Gastroesophageal sphincter (tissue), 4 donors: ENCODE measurements at regions not wholly inside any gene's neighbourhood (a gene's known extent, or its start where the extent isn't known, plus 50 kb on each side); places are given as distances from the start of the nearest gene placed in this dataset.

ENCODE experiments used
- ATAC-seq: fragments of 150-250 bp; one replicate; pipeline ENCODE4 v1.9.1; 2016; ENCODE audit warnings: mild to moderate bottlenecking, moderate library complexity
- H3K27ac ChIP-seq, 4 donors: fragments of 200-600 bp; sonication (generic) in 3 of 4; 1 replicate in 3 of 4; 2 replicates in 1 of 4; pipeline ENCODE4 v1.5.1; 2016 to 2019
- H3K27me3 ChIP-seq: fragments of 200-600 bp; sonication (generic); one replicate; pipeline ENCODE4 v1.5.1; 2019
- H3K36me3 ChIP-seq, 2 donors: fragments of 200-600 bp; sonication (generic); one replicate each; pipeline ENCODE4 v1.5.1; 2019; ENCODE audit warnings: control low read depth in 1 of 2
- H3K4me1 ChIP-seq, 3 donors: fragments of 200-600 bp; sonication (generic); 1 replicate in 2 of 3; 2 replicates in 1 of 3; pipeline ENCODE4 v1.5.1; 2016 to 2019; ENCODE audit warnings: control low read depth in 2 of 3
- H3K4me3 ChIP-seq, 2 donors: fragments of 200-600 bp; sonication (generic); one replicate each; pipeline ENCODE4 v1.5.1; 2019; ENCODE audit warnings: mild to moderate bottlenecking in 1 of 2, moderate library complexity in 1 of 2
- H3K9me3 ChIP-seq, 3 donors: fragments of 200-600 bp; sonication (generic); one replicate each; pipeline ENCODE4 v1.5.1; 2017 to 2019; ENCODE audit warnings: control low read depth in 2 of 3
- EP300 ChIP-seq: sonication (generic); formaldehyde crosslinking; IDR thresholded peaks from one replicate; pipeline ENCODE4 v1.6.1; 2017; ENCODE audit warnings: antibody characterized with exemption, mild to moderate bottlenecking
- POLR2A ChIP-seq, 2 donors: fragments of 450-650 bp; IDR thresholded peaks; one replicate each; pipeline ENCODE4 v1.6.1; 2017; ENCODE audit warnings: antibody characterized with exemption in 2 of 2, mild to moderate bottlenecking in 2 of 2, moderate library complexity in 1 of 2
- POLR2AphosphoS5 ChIP-seq: sonication (generic); formaldehyde crosslinking; IDR thresholded peaks from one replicate; pipeline ENCODE4 v1.6.1; 2017; ENCODE audit warnings: antibody characterized with exemption
- WGBS, 2 donors: methylation state at CpG; one replicate each; pipeline ENCODE4 v1.1.5; 2018; ENCODE audit warnings: low coverage in 1 of 2; 5-methylcytosine and 5-hydroxymethylcytosine counted together
- TF ChIP-seq, protein P1 (sequence below), 4 experiments: fragments of 200-600 bp in 2 of 4; fragments of 450-650 bp in 2 of 4; sonication (generic) in 1 of 4; IDR thresholded peaks; one replicate each; pipeline ENCODE4 v1.5.1; 2017 to 2019; ENCODE audit warnings: antibody characterized with exemption in 4 of 4, mild to moderate bottlenecking in 2 of 4, moderate library complexity in 2 of 4

- no peak for ATAC-seq
- TF ChIP-seq EP300, result no peak
- no peak for TF ChIP-seq POLR2AphosphoS5
- TF ChIP-seq, protein P1, sequence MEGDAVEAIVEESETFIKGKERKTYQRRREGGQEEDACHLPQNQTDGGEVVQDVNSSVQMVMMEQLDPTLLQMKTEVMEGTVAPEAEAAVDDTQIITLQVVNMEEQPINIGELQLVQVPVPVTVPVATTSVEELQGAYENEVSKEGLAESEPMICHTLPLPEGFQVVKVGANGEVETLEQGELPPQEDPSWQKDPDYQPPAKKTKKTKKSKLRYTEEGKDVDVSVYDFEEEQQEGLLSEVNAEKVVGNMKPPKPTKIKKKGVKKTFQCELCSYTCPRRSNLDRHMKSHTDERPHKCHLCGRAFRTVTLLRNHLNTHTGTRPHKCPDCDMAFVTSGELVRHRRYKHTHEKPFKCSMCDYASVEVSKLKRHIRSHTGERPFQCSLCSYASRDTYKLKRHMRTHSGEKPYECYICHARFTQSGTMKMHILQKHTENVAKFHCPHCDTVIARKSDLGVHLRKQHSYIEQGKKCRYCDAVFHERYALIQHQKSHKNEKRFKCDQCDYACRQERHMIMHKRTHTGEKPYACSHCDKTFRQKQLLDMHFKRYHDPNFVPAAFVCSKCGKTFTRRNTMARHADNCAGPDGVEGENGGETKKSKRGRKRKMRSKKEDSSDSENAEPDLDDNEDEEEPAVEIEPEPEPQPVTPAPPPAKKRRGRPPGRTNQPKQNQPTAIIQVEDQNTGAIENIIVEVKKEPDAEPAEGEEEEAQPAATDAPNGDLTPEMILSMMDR (IDR thresholded peaks at IDR 0.05), result no peak
- 86 to 87% methylated on average over 2 of the region's 2 CpGs for WGBS, 2 donors
- no peak overlapping the region for H3K27ac ChIP-seq
- H3K9me3 ChIP-seq, result no peaks in the 10 kb centered on the region
- no peak overlapping the region for H3K4me3 ChIP-seq
- H3K27me3 ChIP-seq, result no peaks in the 10 kb centered on the region
- H3K36me3 ChIP-seq, result no peaks in the 10 kb centered on the region
- H3K4me1 ChIP-seq, result peaks cover 4 to 49% (median 7%) of the 10 kb centered on the region in 3 donors
Measured at GRCh38 chr4:41409594-41409895, 128.4 kb upstream of the LIMCH1 start.

GRCh38 chr4:41410049-41410448 is 127.9 kb upstream of the LIMCH1 start:
- no peaks in the 10 kb centered on the region for H3K27me3 ChIP-seq
- H3K27ac ChIP-seq, result no peak overlapping the region

DNA sequence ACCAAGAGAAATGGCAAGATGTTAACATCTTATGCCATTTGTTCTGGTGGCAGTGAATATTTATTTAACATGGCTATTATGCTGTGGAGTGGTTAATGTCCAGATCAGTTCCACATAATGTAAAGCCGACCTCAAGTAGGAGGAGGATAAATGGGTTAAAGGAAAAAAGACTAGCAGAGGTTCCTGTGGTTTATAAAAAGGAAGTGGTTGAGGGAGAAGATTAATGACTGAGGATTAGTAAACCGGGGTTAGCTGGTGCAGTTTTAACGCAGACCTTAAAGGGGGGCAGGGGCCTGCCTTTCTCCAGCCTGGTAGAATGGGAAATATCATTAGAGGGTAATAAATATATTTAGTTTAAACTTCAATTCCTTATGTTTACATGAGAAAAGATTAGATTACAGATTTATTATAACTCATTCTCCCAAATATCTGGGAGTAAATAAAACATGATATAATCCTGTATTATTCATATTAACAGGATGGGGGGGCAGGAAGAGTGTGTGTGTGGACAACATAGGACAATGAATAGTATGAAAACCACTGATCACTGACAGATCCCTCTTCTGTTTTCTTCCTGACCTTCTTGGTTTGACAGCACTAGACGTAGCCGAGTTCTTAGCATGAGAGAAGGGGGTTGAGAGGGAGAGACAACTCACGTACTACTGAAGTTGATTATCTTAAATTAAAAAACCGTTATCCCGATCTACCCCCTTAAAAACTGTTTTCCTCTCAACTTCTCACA is 124.1 kb upstream of the LIMCH1 start:
- H3K27ac ChIP-seq, result no peak overlapping the region
- WGBS, 2 donors, result 40 to 65% methylated on average over 8 of the region's 8 CpGs
- no peaks in the 10 kb centered on the region for H3K27me3 ChIP-seq
- peaks cover 4 to 50% (median 13%) of the 10 kb centered on the region in 3 donors for H3K4me1 ChIP-seq
- H3K36me3 ChIP-seq, result no peaks in the 10 kb centered on the region
- no peaks in the 10 kb centered on the region for H3K9me3 ChIP-seq
- TF ChIP-seq EP300, result no peak
- no peak for TF ChIP-seq POLR2A (IDR thresholded peaks at IDR 0.05)
- TF ChIP-seq POLR2AphosphoS5, result no peak
- TF ChIP-seq, protein P1 (IDR thresholded peaks at IDR 0.05), result no peak
- no peak overlapping the region for H3K4me3 ChIP-seq
- no peak for ATAC-seq

More at GRCh38 chr4:41410049-41410448, 127.9 kb upstream of the LIMCH1 start:
- Histone ChIP-seq H3K4me3 (no peak overlapping the region), H3K36me3 (no peaks in the 10 kb centered on the region), H3K4me1 (peaks cover 4 to 49% (median 7%) of the 10 kb centered on the region in 3 donors), H3K9me3 (no peaks in the 10 kb centered on the region)
- no peak for ATAC-seq
- TF ChIP-seq POLR2AphosphoS5 (no peak), POLR2A (IDR thresholded peaks at IDR 0.05) (no peak), EP300 (no peak)
- TF ChIP-seq, protein P1 (IDR thresholded peaks at IDR 0.05), result no peak
- WGBS, 2 donors, result 37% methylated on average over 3 of the region's 3 CpGs; no CpG with 5 or more reads in 1 of the 2 donors

- ATAC-seq, result no peak
- 74 to 89% methylated on average over 6 of the region's 7 CpGs for WGBS, 2 donors
- no peaks in the 10 kb centered on the region for H3K9me3 ChIP-seq
- H3K27me3 ChIP-seq, result no peaks in the 10 kb centered on the region
- TF ChIP-seq POLR2A (IDR thresholded peaks at IDR 0.05) (no peak), EP300 (no peak), POLR2AphosphoS5 (no peak)
- TF ChIP-seq, protein P1 (IDR thresholded peaks at IDR 0.05), result no peak
- H3K4me3 ChIP-seq, result no peak overlapping the region
- H3K4me1 ChIP-seq, result peaks cover 4 to 50% (median 13%) of the 10 kb centered on the region in 3 donors
- no peak overlapping the region for H3K27ac ChIP-seq
- no peaks in the 10 kb centered on the region for H3K36me3 ChIP-seq
Measured at GRCh38 chr4:41414412-41414779, 123.6 kb upstream of the LIMCH1 start.

DNA sequence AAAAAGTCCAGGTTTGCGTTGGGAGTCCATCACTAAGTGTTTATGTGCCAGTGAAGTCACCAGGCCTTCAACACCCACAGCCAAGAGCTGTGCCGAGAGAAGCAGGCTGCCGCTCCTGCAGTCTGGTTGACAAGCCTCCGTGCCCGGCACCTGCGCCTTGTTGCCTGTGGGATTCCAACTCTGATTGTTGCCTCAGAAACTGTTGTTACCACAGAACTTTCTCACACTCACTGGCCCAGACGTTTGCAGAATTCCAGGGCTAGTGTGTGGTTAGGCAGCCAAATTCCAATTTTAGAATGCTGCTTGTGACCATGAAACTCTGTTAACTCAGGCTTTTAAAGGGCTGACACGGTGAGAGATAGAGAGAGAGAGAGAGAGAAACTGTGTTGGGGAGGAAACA is 119.5 kb upstream of the LIMCH1 start:
- TF ChIP-seq POLR2A (IDR thresholded peaks at IDR 0.05) (no peak), EP300 (no peak), POLR2AphosphoS5 (no peak)
- TF ChIP-seq, protein P1 (IDR thresholded peaks at IDR 0.05), result no peak
- Histone ChIP-seq H3K4me1 (peaks cover 0 to 31% (median 6%) of the 10 kb centered on the region in 3 donors), H3K36me3 (no peaks in the 10 kb centered on the region), H3K27ac (peak overlapping the region; percentile 60 to 78 (median 72)), H3K4me3 (no peak overlapping the region), H3K27me3 (no peaks in the 10 kb centered on the region), H3K9me3 (no peaks in the 10 kb centered on the region)
- WGBS, 2 donors, result 0 to 14% methylated on average over 2 to 8 of the region's 8 CpGs
- peak; percentile 89 for ATAC-seq
